PFSK-1 (cell line): ENCODE measurements at regions not wholly inside any gene's neighbourhood (a gene's known extent, or its start where the extent isn't known, plus 50 kb on each side); places are given as distances from the start of the nearest gene placed in this dataset.

ENCODE experiments used
- FOXP2 ChIP-seq: optimal IDR thresholded peaks from 2 replicates; pipeline ENCODE3; 2011; ENCODE audit warnings: borderline replicate concordance, control low read depth, inconsistent platforms; ENCODE audit not compliant: insufficient read depth; ENCODE audit errors: extremely low read length, extremely low read depth
- POLR2AphosphoS5 ChIP-seq: IDR thresholded peaks from 2 replicates; pipeline ENCODE4 v1.6.1; 2012; ENCODE audit warnings: low read depth, mild to moderate bottlenecking, control low read depth, low read length, moderate library complexity
- SIN3A ChIP-seq: IDR thresholded peaks from 2 replicates; pipeline ENCODE4 v1.6.1; 2012; ENCODE audit warnings: mild to moderate bottlenecking, low read length, moderate library complexity, borderline replicate concordance; ENCODE audit not compliant: insufficient read depth
- TAF1 ChIP-seq: IDR thresholded peaks from 2 replicates; pipeline ENCODE4 v1.6.1; 2012; ENCODE audit warnings: low read length, control low read depth, borderline replicate concordance; ENCODE audit not compliant: insufficient read depth
- TF ChIP-seq, protein P1 (sequence below), 2 experiments: IDR thresholded peaks; 2 replicates each; pipeline versions ENCODE4 v1.6.1 to v1.8.0; 2011 to 2012; ENCODE audit warnings: low read depth in 2 of 2, low read length in 2 of 2, control low read depth in 1 of 2, inconsistent platforms in 1 of 2, mild to moderate bottlenecking in 1 of 2, moderate library complexity in 1 of 2; ENCODE audit not compliant: insufficient read depth in 1 of 2

DNA sequence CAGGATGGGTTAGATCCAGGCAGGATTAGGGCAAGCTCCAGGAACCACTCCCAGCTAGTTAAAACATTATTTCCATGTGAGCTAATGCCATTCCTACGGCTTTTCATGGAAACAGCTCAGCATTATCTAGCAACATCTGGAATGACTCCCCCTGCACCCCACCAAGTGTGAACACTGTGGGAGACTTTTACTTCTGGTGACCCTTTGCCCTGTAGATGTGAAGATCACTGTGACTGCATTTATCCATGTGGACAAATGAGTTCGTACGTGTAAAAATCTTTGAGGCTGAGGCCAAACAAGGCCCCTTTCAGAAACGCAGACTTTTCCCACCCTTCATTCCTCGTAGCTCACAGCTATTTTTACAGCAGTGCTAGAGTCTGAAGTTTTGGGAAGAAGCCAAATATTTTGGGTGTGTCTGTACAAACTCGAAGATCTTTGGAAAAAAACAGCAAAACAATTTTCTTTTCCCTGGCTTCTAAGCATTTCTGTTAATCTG, 221.8 kb upstream of the SOX4 start:
- TF ChIP-seq FOXP2: no peak
- TF ChIP-seq TAF1: no peak
- TF ChIP-seq SIN3A: no peak
- TF ChIP-seq, protein P1, sequence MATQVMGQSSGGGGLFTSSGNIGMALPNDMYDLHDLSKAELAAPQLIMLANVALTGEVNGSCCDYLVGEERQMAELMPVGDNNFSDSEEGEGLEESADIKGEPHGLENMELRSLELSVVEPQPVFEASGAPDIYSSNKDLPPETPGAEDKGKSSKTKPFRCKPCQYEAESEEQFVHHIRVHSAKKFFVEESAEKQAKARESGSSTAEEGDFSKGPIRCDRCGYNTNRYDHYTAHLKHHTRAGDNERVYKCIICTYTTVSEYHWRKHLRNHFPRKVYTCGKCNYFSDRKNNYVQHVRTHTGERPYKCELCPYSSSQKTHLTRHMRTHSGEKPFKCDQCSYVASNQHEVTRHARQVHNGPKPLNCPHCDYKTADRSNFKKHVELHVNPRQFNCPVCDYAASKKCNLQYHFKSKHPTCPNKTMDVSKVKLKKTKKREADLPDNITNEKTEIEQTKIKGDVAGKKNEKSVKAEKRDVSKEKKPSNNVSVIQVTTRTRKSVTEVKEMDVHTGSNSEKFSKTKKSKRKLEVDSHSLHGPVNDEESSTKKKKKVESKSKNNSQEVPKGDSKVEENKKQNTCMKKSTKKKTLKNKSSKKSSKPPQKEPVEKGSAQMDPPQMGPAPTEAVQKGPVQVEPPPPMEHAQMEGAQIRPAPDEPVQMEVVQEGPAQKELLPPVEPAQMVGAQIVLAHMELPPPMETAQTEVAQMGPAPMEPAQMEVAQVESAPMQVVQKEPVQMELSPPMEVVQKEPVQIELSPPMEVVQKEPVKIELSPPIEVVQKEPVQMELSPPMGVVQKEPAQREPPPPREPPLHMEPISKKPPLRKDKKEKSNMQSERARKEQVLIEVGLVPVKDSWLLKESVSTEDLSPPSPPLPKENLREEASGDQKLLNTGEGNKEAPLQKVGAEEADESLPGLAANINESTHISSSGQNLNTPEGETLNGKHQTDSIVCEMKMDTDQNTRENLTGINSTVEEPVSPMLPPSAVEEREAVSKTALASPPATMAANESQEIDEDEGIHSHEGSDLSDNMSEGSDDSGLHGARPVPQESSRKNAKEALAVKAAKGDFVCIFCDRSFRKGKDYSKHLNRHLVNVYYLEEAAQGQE (IDR thresholded peaks at IDR 0.05; ENCODE audit: insufficient read depth in 1 of 2, low read depth in 2 of 2, low read length in 2 of 2): no peak
- TF ChIP-seq POLR2AphosphoS5: no peak

DNA sequence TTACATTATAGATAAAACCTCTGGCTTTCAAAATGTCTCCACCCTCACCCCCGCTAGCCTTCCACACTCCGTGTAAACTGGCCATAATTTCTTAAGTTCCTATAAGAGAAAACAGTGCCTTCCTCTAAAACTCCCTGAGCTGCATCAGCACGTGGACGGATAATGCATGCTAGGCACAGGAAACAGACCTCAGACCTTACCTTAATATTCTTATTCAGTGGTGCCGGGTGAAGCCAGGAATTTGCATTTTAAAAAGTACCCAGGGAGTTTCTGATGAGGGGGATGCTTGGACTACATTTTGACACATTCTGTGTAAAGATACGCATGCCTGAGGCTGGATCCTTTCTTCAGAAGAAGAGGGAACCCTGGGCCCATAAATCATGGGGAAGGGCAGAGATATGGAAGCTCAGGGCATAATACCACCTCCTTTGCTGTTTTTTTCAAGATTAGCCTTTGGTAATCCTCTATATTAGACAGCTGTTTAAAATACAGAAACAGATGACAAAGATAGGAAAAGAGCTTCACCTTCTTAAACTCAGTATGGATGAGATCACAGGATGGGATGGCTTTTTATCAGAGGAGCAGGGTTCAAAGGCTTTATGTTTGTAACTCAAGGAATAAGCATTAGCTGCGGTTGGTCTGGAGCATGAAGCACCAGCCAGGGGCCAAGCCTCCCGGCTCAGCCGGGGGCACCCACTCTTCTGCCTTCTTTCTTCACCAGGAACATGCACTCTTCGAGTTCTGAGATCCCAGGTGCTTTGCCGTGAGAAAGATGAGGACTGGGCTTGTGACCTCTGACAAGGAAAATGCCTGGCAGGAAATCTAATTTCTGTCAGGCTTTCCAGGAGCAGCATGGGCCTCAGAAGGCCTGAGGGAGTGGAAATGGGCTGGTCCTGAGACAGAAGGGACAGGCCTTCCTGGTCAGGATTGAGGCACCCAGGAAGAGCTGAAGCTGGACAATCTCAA, 218.1 kb upstream of the SOX4 start:
- TF ChIP-seq SIN3A (no peak), TAF1 (no peak), FOXP2 (no peak), POLR2AphosphoS5 (no peak)
- TF ChIP-seq, protein P1 (IDR thresholded peaks at IDR 0.05; ENCODE audit: insufficient read depth in 1 of 2, low read depth in 2 of 2, low read length in 2 of 2): no peak

- TF ChIP-seq, protein P1 (IDR thresholded peaks at IDR 0.05; ENCODE audit: insufficient read depth in 1 of 2, low read depth in 2 of 2, low read length in 2 of 2): no peak
- TF ChIP-seq TAF1 (no peak), POLR2AphosphoS5 (no peak), SIN3A (no peak), FOXP2 (no peak)
Measured at GRCh38 chr6:21377356-21377755, 216.2 kb upstream of the SOX4 start.

DNA sequence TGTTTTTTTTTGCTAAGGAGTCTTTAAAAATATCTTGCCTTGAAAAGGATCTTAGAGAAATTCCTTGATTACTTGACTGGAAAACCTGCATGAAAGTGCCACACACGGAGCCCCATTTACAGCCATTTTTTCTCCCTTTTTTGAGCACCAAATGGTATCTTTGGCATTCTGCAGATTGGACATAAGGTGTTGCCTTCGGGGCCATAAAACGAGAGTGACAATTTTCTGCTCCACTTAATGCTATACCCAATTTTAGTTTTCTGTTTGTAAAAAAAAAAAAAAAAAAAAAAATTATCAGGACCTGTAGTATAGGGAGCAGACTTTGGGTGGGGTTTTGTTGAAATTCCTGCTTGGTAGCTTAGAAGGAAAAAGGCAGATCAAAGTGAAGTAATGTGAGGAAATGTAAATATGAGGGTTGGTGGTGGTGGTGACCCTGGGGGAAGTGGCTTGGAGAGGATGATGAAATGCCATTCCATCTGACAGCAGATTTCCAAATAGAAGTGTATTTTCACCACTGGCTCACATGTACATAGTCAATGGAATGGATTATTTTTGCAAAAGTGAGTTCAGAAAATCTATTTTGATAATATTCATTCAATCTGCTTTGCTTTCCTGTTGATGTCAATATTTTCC, 212.1 kb upstream of the SOX4 start:
- TF ChIP-seq SIN3A: no peak
- TF ChIP-seq POLR2AphosphoS5: no peak
- TF ChIP-seq, protein P1 (IDR thresholded peaks at IDR 0.05; ENCODE audit: insufficient read depth in 1 of 2, low read depth in 2 of 2, low read length in 2 of 2): no peak
- no peak for TF ChIP-seq TAF1
- TF ChIP-seq FOXP2: no peak
